GF-D8 (cell line): ENCODE measurements at regions not wholly inside any gene's neighbourhood (a gene's known extent, or its start where the extent isn't known, plus 50 kb on each side); places are given as distances from the start of the nearest gene placed in this dataset.

Experiments used
- DNase-seq: peaks from one replicate; lab custom pipeline; 2025; lab: John Stamatoyannopoulos, UW

GRCh38 chr6:9610620-9611415 is 804.1 kb downstream of the TFAP2A start:
- DNase-seq: no peak

- DNase-seq: no peak
Observed at GRCh38 chr6:9606435-9607134, 808.3 kb downstream of the TFAP2A start.

GRCh38 chr6:9594746-9595145 is 820.1 kb downstream of the TFAP2A start:
- no peak for DNase-seq

DNA sequence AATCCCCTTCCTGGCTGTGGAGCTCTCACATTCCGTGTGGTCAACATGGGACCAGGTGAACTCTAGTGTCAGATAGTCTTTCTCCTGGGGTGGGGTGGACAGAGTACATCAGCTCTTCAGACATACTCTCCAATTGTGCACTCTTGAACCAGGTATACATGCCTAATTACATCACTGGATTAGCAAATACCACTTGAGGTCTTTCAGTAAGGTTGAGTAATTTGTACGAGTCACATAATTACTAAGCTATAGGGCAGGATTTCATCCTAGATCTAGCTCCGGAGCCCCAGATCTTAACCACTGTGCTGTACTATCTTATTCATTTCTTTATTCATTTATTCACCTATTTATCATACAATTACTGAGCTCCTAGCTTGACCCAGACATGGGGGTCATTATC is 821.3 kb downstream of the TFAP2A start:
- no peak for DNase-seq

- DNase-seq: no peak
Observed at GRCh38 chr6:9583753-9584352, 831.0 kb downstream of the TFAP2A start.

DNA sequence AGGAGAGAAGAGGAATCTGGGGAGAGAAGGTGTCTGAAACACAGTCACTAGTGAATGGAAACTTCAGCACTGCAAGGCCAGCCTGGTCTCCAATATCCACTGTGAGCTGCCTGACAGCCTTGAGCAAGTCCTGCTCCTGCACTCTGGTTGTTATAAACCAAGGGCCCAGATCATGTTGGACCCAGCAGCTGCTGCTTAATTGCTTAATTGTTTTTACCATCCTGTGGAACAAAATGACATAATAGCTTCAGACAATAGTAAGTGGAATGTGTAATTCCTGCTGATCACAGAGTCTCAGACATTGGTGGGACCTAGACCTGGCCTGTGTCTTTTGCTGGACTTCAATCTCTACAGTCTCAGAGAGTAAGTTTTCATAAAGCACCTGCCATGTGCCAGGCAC is 833.7 kb downstream of the TFAP2A start:
- no peak for DNase-seq

GRCh38 chr6:9576521-9576920 is 838.4 kb downstream of the TFAP2A start:
- DNase-seq: no peak

GRCh38 chr6:9566096-9566495 is 848.8 kb downstream of the TFAP2A start:
- DNase-seq: no peak

- no peak for DNase-seq
Observed at GRCh38 chr6:9564021-9564420, 850.9 kb downstream of the TFAP2A start.

- DNase-seq: no peak
Observed at GRCh38 chr6:9563568-9563967, 851.3 kb downstream of the TFAP2A start.

- DNase-seq: no peak
Observed at GRCh38 chr6:9554806-9555205, 860.1 kb downstream of the TFAP2A start.

GRCh38 chr6:9554323-9554722 is 860.6 kb downstream of the TFAP2A start:
- DNase-seq: no peak

- DNase-seq: no peak
Observed at GRCh38 chr6:9553002-9553401, 861.9 kb downstream of the TFAP2A start.

DNA sequence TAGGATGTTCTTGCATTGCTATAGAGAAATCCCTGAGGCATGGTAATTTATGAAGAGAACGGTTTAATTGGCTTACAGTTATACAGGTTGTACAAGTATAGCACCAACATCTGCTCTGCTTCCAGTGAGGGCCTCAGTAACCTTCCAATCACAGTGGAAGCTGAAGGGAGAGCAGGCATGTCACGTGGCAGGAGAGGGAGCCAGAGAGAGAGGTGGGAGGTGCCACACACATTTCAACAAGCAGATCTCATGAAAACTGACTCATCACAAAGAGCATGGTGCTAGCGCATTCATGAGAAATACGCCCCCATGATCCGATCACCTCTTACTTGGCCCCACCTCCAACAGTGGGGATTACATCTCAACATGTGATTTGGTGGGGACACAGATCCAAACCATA is 871.2 kb downstream of the TFAP2A start:
- no peak for DNase-seq

DNA sequence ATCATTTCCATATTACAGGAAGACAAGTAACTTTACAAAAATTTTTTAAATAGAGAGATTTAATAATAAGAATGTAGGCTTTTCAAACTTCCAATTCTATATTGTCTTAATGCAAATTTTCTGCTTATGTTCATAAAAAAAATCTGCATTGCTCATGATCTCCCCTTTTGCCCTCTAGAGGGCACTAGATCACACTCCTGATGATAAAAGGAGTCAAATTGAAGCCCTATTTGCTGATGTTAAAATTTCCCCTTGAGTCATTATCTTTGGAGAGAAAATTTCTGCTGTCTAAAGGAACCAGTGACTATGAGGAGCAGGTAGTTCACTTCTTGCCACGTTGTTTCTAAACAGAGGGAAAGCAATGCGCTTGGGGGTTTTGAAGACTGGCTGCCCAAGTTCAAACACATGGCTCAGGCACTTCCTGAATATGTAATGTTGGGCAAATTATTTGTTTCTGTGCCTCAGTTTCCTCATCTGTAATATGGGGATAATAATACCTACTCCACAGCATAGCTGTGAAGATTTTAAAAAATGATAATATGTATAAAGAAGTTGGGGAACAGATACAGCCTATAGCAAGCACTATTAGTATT is 874.2 kb downstream of the TFAP2A start:
- no peak for DNase-seq

DNA sequence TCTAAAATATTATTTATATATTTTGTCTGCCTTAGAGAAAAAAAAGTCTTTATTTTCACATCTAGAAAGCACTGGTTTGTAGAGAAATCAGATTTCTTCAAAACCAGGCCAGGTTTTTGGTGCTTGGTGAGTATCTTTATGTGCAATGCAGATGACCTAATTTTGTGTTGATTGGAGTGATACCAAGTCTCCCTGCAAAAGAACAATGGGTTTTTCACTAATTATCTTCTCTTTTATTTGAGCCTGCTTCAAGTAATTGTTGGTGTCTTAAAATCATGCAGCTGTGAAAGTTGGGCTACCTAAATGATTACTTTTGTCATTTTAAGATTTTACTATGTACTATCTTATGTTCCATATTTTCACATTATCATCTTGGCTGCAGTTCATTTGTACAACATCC is 874.7 kb downstream of the TFAP2A start:
- no peak for DNase-seq

DNA sequence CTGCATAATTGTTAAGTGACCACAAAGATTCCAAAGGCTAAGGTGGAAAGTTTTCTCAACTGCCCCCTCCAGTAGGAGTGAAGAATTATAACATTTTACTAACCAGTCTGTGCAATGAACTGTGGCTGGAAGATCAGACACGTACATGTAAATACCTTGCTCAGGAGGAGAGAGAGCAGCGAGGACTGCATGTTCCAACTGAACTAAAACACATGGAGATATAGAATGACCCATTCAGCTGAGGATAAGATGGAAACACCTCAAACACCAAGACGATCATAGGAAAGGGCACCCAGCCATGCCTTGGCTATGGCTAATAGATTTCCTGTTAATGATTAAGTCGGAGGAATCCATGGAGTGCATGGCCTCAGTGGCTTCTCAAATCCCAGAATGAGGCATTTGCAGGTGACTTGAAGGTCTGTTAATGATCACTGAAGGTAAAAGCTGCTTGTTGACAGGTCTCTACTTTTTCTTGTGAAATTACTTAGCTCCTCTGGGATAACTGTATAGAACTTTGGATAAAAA is 875.6 kb downstream of the TFAP2A start:
- DNase-seq: no peak

GRCh38 chr6:9537381-9537780 is 877.5 kb downstream of the TFAP2A start:
- no peak for DNase-seq

- DNase-seq: no peak
Observed at GRCh38 chr6:9535106-9535505, 879.8 kb downstream of the TFAP2A start.

GRCh38 chr6:9532621-9533557 is 882.0 kb downstream of the TFAP2A start:
- no peak for DNase-seq

DNA sequence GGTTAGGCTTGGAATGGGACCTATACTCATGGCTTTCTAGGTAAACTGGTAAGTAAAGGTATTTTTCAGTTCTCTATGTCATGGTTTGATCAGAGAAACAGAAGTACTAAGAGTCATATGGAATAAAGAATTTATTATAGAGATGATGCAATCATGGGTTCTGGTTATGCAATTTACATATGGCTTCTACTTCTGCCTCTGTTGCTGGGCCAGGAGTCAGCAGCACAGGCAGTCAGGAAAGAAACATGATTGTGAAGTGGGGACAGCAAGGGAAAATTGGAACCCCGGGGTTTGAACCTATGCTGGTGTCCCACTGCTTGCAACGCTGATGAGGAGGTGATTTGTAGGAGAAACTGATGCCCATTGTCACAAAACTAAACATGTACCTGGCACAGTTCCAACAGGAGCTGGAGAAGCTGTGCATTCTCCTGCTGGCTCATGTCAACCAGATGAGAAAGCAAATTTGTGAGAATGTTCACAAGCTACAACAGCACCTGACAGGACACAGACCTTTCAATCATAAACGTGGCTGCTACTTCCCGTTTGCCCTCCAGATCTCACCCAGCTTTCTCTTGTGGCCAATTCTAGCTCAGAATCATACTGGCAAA is 887.1 kb downstream of the TFAP2A start:
- no peak for DNase-seq
